K562 (cell line): ENCODE measurements at regions not wholly inside any gene's neighbourhood (a gene's known extent, or its start where the extent isn't known, plus 50 kb on each side); places are given as distances from the start of the nearest gene placed in this dataset.

Experiments used
- BCOR ChIP-seq: fragments of 450-650 bp; IDR thresholded peaks from 2 replicates; pipeline ENCODE4 v1.6.1; 2016
- DIDO1 ChIP-seq: fragments of 450-650 bp; IDR thresholded peaks from 2 replicates; pipeline ENCODE4 v1.6.1; 2016; ENCODE audit warnings: low read depth, missing biosample characterization, missing genetic modification characterization
- EP400 ChIP-seq: fragments of 450-650 bp; IDR thresholded peaks from 2 replicates; pipeline ENCODE4 v1.6.1; 2017; ENCODE audit warnings: antibody characterized with exemption, mild to moderate bottlenecking, moderate library complexity
- FIP1L1 ChIP-seq: fragments of 200-400 bp; formaldehyde crosslinking; IDR thresholded peaks from 2 replicates; pipeline ENCODE4 v1.6.1; 2018; ENCODE audit warnings: mild to moderate bottlenecking, low read depth, low read length; ENCODE audit not compliant: poor library complexity, severe bottlenecking
- FOS ChIP-seq: IDR thresholded peaks from 3 replicates; pipeline ENCODE4 v1.6.1; 2011; ENCODE audit not compliant: insufficient read length; ENCODE audit errors: extremely low read depth
- GABPB1 ChIP-seq: sonication (generic); formaldehyde crosslinking; IDR thresholded peaks from 2 replicates; pipeline ENCODE4 v1.8.0; 2022; ENCODE audit warnings: mild to moderate bottlenecking, missing genetic modification reagents
- GTF2E2 ChIP-seq: fragments of 200-800 bp; sonication (Bioruptor generic); IDR thresholded peaks from 2 replicates; pipeline ENCODE4 v1.6.1; 2016; ENCODE audit warnings: missing genetic modification characterization, missing compliant biosample characterization
- HDAC3 ChIP-seq: fragments of 450-650 bp; IDR thresholded peaks from 2 replicates; pipeline ENCODE4 v1.6.1; 2018; ENCODE audit warnings: borderline replicate concordance, mild to moderate bottlenecking, moderate library complexity; ENCODE audit not compliant: partially characterized antibody
- HMG20B ChIP-seq: fragments of 250-450 bp; sonication (Bioruptor Pico); IDR thresholded peaks from 2 replicates; pipeline ENCODE4 v1.5.0; 2021; ENCODE audit warnings: mild to moderate bottlenecking
- HMGXB4 ChIP-seq: sonication (generic); formaldehyde crosslinking; IDR thresholded peaks from 2 replicates; pipeline ENCODE4 v1.8.1; 2023; ENCODE audit warnings: mild to moderate bottlenecking, missing genetic modification reagents
- HNRNPK ChIP-seq: fragments of 200-400 bp; formaldehyde crosslinking; IDR thresholded peaks from one replicate; pipeline ENCODE4 v1.6.1; 2018; ENCODE audit warnings: mild to moderate bottlenecking, low read depth, low read length; ENCODE audit not compliant: poor library complexity, severe bottlenecking
- MAZ ChIP-seq, 2 experiments: fragments of 450-650 bp in 1 of 2; sonication (generic) in 1 of 2; formaldehyde crosslinking; IDR thresholded peaks in 1 of 2; conservative IDR thresholded peaks in 1 of 2; 2 replicates each; pipeline versions ENCODE4 v1.4.0 to v1.5.0; 2020; ENCODE audit warnings: mild to moderate bottlenecking in 1 of 2, missing genetic modification reagents in 1 of 2
- NBN ChIP-seq: fragments of 450-650 bp; IDR thresholded peaks from 2 replicates; pipeline ENCODE4 v1.6.1; 2016; ENCODE audit warnings: low read depth, mild to moderate bottlenecking
- RFX5 ChIP-seq: IDR thresholded peaks from 2 replicates; pipeline ENCODE4 v1.6.1; 2011; ENCODE audit warnings: low read depth, mild to moderate bottlenecking, improper control_type of control experiment, low read length
- SMARCB1 ChIP-seq: IDR thresholded peaks from 2 replicates; pipeline ENCODE4 v1.6.1; 2011; ENCODE audit warnings: improper control_type of control experiment, low read depth; ENCODE audit not compliant: insufficient read length
- ZBTB1 ChIP-seq: sonication (generic); formaldehyde crosslinking; IDR thresholded peaks from 2 replicates; pipeline ENCODE4 v1.8.1; 2023; ENCODE audit warnings: missing genetic modification reagents, low read depth, mild to moderate bottlenecking, borderline replicate concordance
- ZNF146 ChIP-seq: IDR thresholded peaks from one replicate; pipeline ENCODE4 v1.6.1; 2018; ENCODE audit warnings: missing compliant biosample characterization; ENCODE audit not compliant: unreplicated experiment
- ZNF354B ChIP-seq: fragments of 250-450 bp; sonication (Bioruptor Pico); IDR thresholded peaks from 2 replicates; pipeline ENCODE4 v1.4.0; 2020
- ZNF75A ChIP-seq: fragments of 450-650 bp; formaldehyde crosslinking; IDR thresholded peaks from 2 replicates; pipeline ENCODE4 v1.4.0; 2020; ENCODE audit warnings: mild to moderate bottlenecking
- TF ChIP-seq, protein P1 (sequence below): fragments of 450-650 bp; IDR thresholded peaks from 2 replicates; pipeline ENCODE4 v1.6.1; 2017; ENCODE audit warnings: mild to moderate bottlenecking, moderate library complexity
- TF ChIP-seq, protein P2 (sequence below), 3 experiments: fragments of 200-800 bp in 1 of 3; fragments of 250-450 bp in 1 of 3; fragments of 450-650 bp in 1 of 3; sonication (Bioruptor Pico) in 1 of 3; sonication (Bioruptor generic) in 1 of 3; formaldehyde crosslinking in 1 of 3; IDR thresholded peaks; 2 replicates each; pipeline versions ENCODE4 v1.6.1 to v1.8.0; 2016 to 2022; ENCODE audit warnings: mild to moderate bottlenecking in 2 of 3, missing genetic modification characterization in 2 of 3, missing compliant biosample characterization in 1 of 3, moderate library complexity in 1 of 3

DNA sequence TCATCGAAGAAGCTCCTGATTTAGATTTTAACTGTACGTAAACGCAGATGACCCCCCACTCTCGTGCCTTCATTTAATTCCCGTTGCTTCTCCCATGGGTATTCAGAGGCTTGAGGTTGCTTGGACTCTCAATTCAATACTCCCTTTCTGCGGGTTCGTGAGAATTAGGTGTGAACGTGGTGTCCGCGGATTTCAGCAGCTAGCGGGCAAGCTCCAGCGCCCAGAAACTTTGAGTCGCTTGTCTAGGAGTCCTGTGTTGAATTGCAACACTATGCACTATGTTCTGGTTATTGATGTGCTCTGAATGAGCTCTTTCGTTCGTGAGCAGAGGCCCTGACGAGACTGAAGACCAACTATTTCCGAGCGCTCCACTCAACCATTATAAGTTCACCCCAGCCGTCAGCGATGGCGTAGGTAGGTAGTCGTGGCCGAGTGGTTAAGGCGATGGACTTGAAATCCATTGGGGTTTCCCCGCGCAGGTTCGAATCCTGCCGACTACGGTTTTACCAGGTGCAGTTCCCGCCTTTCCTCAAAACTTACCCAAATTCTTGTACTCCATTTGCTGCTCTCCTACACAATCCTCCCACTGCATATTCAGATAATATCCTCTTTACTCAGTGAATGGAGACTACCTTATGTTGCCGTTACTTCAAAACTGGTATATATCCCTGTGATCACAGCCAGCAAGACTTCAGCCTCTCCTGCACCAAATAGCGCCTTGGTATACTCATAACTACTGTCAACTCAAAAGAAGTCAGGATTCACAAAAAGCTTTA lies 72.6 kb upstream of the ZNF184 start (continued):
- TF ChIP-seq HDAC3 (no peak), SMARCB1 (peak; percentile 41), ZNF75A (CRISPR knock-in tag) (no peak), GTF2E2 (tag) (no peak), HMGXB4 (CRISPR knock-in tag) (peak; percentile 98), BCOR (peak; percentile 75), GABPB1 (CRISPR knock-in tag) (peak; percentile 72), ZNF354B (CRISPR knock-in tag) (no peak), EP400 (peak; percentile 14; the same call in 1 of the 2 replicates), MAZ (CRISPR knock-in tag; conservative IDR thresholded peaks at IDR 0.05 in 1 of 2, IDR thresholded peaks at IDR 0.05 in 1 of 2) (peak in 1 of 2 experiments; percentile 69; a peak in 2 of 4 replicates), HMG20B (CRISPR knock-in tag) (no peak), RFX5 (peak; percentile 59; the same call in 1 of the 2 replicates), NBN (peak; percentile 93; the same call in 1 of the 2 replicates), DIDO1 (tag) (no peak), FOS (no peak), ZNF146 (no peak), ZBTB1 (peak; percentile 33; the same call in 1 of the 2 replicates), FIP1L1 (no peak), HNRNPK (no peak)
- TF ChIP-seq, protein P1, sequence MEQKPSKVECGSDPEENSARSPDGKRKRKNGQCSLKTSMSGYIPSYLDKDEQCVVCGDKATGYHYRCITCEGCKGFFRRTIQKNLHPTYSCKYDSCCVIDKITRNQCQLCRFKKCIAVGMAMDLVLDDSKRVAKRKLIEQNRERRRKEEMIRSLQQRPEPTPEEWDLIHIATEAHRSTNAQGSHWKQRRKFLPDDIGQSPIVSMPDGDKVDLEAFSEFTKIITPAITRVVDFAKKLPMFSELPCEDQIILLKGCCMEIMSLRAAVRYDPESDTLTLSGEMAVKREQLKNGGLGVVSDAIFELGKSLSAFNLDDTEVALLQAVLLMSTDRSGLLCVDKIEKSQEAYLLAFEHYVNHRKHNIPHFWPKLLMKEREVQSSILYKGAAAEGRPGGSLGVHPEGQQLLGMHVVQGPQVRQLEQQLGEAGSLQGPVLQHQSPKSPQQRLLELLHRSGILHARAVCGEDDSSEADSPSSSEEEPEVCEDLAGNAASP: no peak
- TF ChIP-seq, protein P2, sequence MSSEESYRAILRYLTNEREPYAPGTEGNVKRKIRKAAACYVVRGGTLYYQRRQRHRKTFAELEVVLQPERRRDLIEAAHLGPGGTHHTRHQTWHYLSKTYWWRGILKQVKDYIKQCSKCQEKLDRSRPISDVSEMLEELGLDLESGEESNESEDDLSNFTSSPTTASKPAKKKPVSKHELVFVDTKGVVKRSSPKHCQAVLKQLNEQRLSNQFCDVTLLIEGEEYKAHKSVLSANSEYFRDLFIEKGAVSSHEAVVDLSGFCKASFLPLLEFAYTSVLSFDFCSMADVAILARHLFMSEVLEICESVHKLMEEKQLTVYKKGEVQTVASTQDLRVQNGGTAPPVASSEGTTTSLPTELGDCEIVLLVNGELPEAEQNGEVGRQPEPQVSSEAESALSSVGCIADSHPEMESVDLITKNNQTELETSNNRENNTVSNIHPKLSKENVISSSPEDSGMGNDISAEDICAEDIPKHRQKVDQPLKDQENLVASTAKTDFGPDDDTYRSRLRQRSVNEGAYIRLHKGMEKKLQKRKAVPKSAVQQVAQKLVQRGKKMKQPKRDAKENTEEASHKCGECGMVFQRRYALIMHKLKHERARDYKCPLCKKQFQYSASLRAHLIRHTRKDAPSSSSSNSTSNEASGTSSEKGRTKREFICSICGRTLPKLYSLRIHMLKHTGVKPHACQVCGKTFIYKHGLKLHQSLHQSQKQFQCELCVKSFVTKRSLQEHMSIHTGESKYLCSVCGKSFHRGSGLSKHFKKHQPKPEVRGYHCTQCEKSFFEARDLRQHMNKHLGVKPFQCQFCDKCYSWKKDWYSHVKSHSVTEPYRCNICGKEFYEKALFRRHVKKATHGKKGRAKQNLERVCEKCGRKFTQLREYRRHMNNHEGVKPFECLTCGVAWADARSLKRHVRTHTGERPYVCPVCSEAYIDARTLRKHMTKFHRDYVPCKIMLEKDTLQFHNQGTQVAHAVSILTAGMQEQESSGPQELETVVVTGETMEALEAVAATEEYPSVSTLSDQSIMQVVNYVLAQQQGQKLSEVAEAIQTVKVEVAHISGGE (CRISPR knock-in tag; IDR thresholded peaks at IDR 0.05): no peak
